NOMO-1 (cell line): ENCODE measurements at regions not wholly inside any gene's neighbourhood (a gene's known extent, or its start where the extent isn't known, plus 50 kb on each side); places are given as distances from the start of the nearest gene placed in this dataset.

ENCODE experiments used
- DNase-seq, 2 experiments: peaks; one replicate each; lab custom pipeline; 2025; ENCODE audit not compliant: unreplicated experiment in 2 of 2; lab: John Stamatoyannopoulos, UW

GRCh38 chr6:149176971-149177667 is 140.4 kb upstream of the TAB2 start:
- DNase-seq: no peak

- no peak for DNase-seq
Observed at GRCh38 chr6:149179431-149179830, 138.1 kb upstream of the TAB2 start.

- no peak for DNase-seq
Observed at GRCh38 chr6:149181304-149181703, 136.2 kb upstream of the TAB2 start.

GRCh38 chr6:149182262-149182661 is 135.2 kb upstream of the TAB2 start:
- no peak for DNase-seq

- no peak for DNase-seq
Observed at GRCh38 chr6:149184523-149184922, 133.0 kb upstream of the TAB2 start.

- DNase-seq: no peak
Observed at GRCh38 chr6:149185799-149186357, 131.6 kb upstream of the TAB2 start.

- DNase-seq: no peak
Observed at GRCh38 chr6:149186873-149187272, 130.6 kb upstream of the TAB2 start.

- peak in 1 of 2 experiments; percentile 14 for DNase-seq
Observed at GRCh38 chr6:149190224-149190831, 127.2 kb upstream of the TAB2 start.

GRCh38 chr6:149194820-149195558 is 122.5 kb upstream of the TAB2 start:
- DNase-seq: no peak

GRCh38 chr6:149196091-149196490 is 121.4 kb upstream of the TAB2 start:
- DNase-seq: no peak

GRCh38 chr6:149197482-149197881 is 120.0 kb upstream of the TAB2 start:
- no peak for DNase-seq

GRCh38 chr6:149198265-149198664 is 119.2 kb upstream of the TAB2 start:
- DNase-seq: no peak

GRCh38 chr6:149200282-149200945 is 117.1 kb upstream of the TAB2 start:
- no peak for DNase-seq

- DNase-seq: no peak
Observed at GRCh38 chr6:149201068-149201655, 116.3 kb upstream of the TAB2 start.

- DNase-seq: no peak
Observed at GRCh38 chr6:149202100-149202499, 115.4 kb upstream of the TAB2 start.

- no peak for DNase-seq
Observed at GRCh38 chr6:149202952-149203351, 114.6 kb upstream of the TAB2 start.

- no peak for DNase-seq
Observed at GRCh38 chr6:149203509-149203908, 114.0 kb upstream of the TAB2 start.

- DNase-seq: no peak
Observed at GRCh38 chr6:149208134-149208601, 109.3 kb upstream of the TAB2 start.

- peak in 1 of 2 experiments; percentile 35 for DNase-seq
Observed at GRCh38 chr6:149209871-149210775, 107.4 kb upstream of the TAB2 start.
